Esophagus muscularis mucosa (tissue), 3 donors: ENCODE measurements at regions not wholly inside any gene's neighbourhood (a gene's known extent, or its start where the extent isn't known, plus 50 kb on each side); places are given as distances from the start of the nearest gene placed in this dataset.

Experiments
- CTCF ChIP-seq, 3 experiments: fragments of 200-600 bp in 2 of 3; fragments of 450-650 bp in 1 of 3; sonication (generic) in 2 of 3; IDR thresholded peaks; one replicate each; pipeline ENCODE4 v1.5.1; 2017 to 2019; ENCODE audit warnings: antibody characterized with exemption in 3 of 3, mild to moderate bottlenecking in 2 of 3, moderate library complexity in 1 of 3
- EP300 ChIP-seq: sonication (generic); formaldehyde crosslinking; IDR thresholded peaks from one replicate; pipeline ENCODE4 v1.6.1; 2017; ENCODE audit warnings: antibody characterized with exemption

- no peak for TF ChIP-seq CTCF (IDR thresholded peaks at IDR 0.05)
- TF ChIP-seq EP300: no peak
Observed at GRCh38 chr5:18752317-18752716, 1118.1 kb downstream of the TAF11L14 start.
